HCT116 (cell line): ENCODE measurements at regions not wholly inside any gene's neighbourhood (a gene's known extent, or its start where the extent isn't known, plus 50 kb on each side); places are given as distances from the start of the nearest gene placed in this dataset.
"Not testable (repeated sequence)": the region's sequence is repeated elsewhere in the genome, so short reads cannot be mapped to it uniquely, and the experiment has no call there.

ENCODE experiments used
- ATF3 ChIP-seq: IDR thresholded peaks from 2 replicates; pipeline ENCODE4 v1.6.1; 2012
- CEBPB ChIP-seq: IDR thresholded peaks from 2 replicates; pipeline ENCODE4 v1.6.1; 2012; ENCODE audit warnings: low read depth
- CTCF ChIP-seq, 3 experiments: fragments of 200-600 bp in 1 of 3; sonication (generic) in 1 of 3; IDR thresholded peaks in 2 of 3; conservative IDR thresholded peaks in 1 of 3; 2 replicates each; pipeline ENCODE4 v1.5.1; 2012 to 2017; ENCODE audit warnings: low read depth in 2 of 3, low read length in 2 of 3, antibody characterized with exemption in 1 of 3, borderline replicate concordance in 1 of 3, control low read depth in 1 of 3, mild to moderate bottlenecking in 1 of 3, mixed read lengths in 1 of 3, mixed run types in 1 of 3, moderate library complexity in 1 of 3; ENCODE audit not compliant: insufficient read depth in 1 of 3
- EZH2 ChIP-seq: fragments of 200-600 bp; sonication (generic); IDR thresholded peaks from 2 replicates; pipeline ENCODE4 v1.6.1; 2017; ENCODE audit warnings: antibody characterized with exemption, mixed run types
- POLR2A ChIP-seq: IDR thresholded peaks from 2 replicates; pipeline ENCODE4 v1.7.0; 2011; ENCODE audit warnings: borderline replicate concordance; ENCODE audit not compliant: insufficient read depth, insufficient read length; ENCODE audit errors: extremely low read depth
- POLR2AphosphoS5 ChIP-seq: IDR thresholded peaks from 2 replicates; pipeline ENCODE4 v1.6.1; 2011; ENCODE audit warnings: mild to moderate bottlenecking, low read depth, low read length, moderate library complexity
- RAD21 ChIP-seq: IDR thresholded peaks from 2 replicates; pipeline ENCODE4 v1.6.1; 2012; ENCODE audit warnings: low read depth, mild to moderate bottlenecking
- SIN3A ChIP-seq: IDR thresholded peaks from 2 replicates; pipeline ENCODE4 v1.6.1; 2012; ENCODE audit warnings: low read depth
- TCF7L2 ChIP-seq: IDR thresholded peaks from 2 replicates; pipeline ENCODE4 v1.7.0; 2011; ENCODE audit warnings: borderline replicate concordance, inconsistent platforms; ENCODE audit not compliant: insufficient read depth, insufficient read length; ENCODE audit errors: extremely low read depth
- YY1 ChIP-seq: IDR thresholded peaks from 2 replicates; pipeline ENCODE4 v1.6.1; 2011; ENCODE audit warnings: low read length, low read depth, moderate library complexity, mild to moderate bottlenecking; ENCODE audit not compliant: insufficient replicate concordance; ENCODE audit errors: extremely low read depth
- ZFX ChIP-seq: fragments of 450-650 bp; IDR thresholded peaks from 2 replicates; pipeline ENCODE4 v1.6.1; 2017

GRCh38 chr16:29136046-29136696 lies 151.3 kb downstream of the LAT start:
- TF ChIP-seq RAD21; CTCF (IDR thresholded peaks at IDR 0.05 in 2 of 3, conservative IDR thresholded peaks at IDR 0.05 in 1 of 3; ENCODE audit: borderline replicate concordance in 1 of 3, insufficient read depth in 1 of 3, low read depth in 2 of 3, low read length in 2 of 3); POLR2A; ATF3; ZFX; CEBPB; YY1; TCF7L2; EZH2; SIN3A; POLR2AphosphoS5: not testable (repeated sequence)
